GM23338 (cell line): ENCODE measurements at regions not wholly inside any gene's neighbourhood (a gene's known extent, or its start where the extent isn't known, plus 50 kb on each side); places are given as distances from the start of the nearest gene placed in this dataset.

Experiments used
- ATAC-seq: fragments of 200-7000 bp; cut with Tn5 transposase; 3 replicates; pipeline ENCODE4 v1.9.1; 2020
- DNase-seq: peaks from one replicate; pipeline ENCODE4 v3.0.0-alpha.2; 2015; ENCODE audit warnings: low spot score
- H2AFZ ChIP-seq: fragments of 200-600 bp; sonication (generic); 2 replicates; pipeline ENCODE4 v1.8.0; 2016; ENCODE audit warnings: antibody characterized with exemption, mild to moderate bottlenecking, moderate library complexity
- H3F3A ChIP-seq: fragments of 200-600 bp; sonication (generic); replicated peaks from 2 replicates; pipeline ENCODE4 v1.8.0; 2017; ENCODE audit warnings: antibody characterized with exemption, mixed run types, low read depth
- H3K27ac ChIP-seq: fragments of 200-600 bp; sonication (generic); 2 replicates; pipeline ENCODE4 v1.6.1; 2016; ENCODE audit warnings: low read depth
- H3K27me3 ChIP-seq: fragments of 200-600 bp; sonication (generic); 2 replicates; pipeline ENCODE4 v1.8.0; 2016; ENCODE audit warnings: mild to moderate bottlenecking, mixed run types, moderate library complexity; ENCODE audit not compliant: insufficient read depth
- H3K36me3 ChIP-seq: fragments of 200-600 bp; sonication (generic); 2 replicates; pipeline ENCODE4 v1.8.0; 2016; ENCODE audit warnings: mild to moderate bottlenecking; ENCODE audit not compliant: insufficient read depth
- H3K4me1 ChIP-seq: fragments of 200-600 bp; sonication (generic); 2 replicates; pipeline ENCODE4 v1.8.0; 2016; ENCODE audit warnings: mild to moderate bottlenecking, moderate library complexity; ENCODE audit not compliant: insufficient read depth
- H3K4me2 ChIP-seq: fragments of 200-600 bp; sonication (generic); 2 replicates; pipeline ENCODE4 v1.7.1; 2017; ENCODE audit warnings: mixed run types
- H3K4me3 ChIP-seq: fragments of 200-600 bp; sonication (generic); 2 replicates; pipeline ENCODE4 v1.6.1; 2016; ENCODE audit warnings: mixed run types
- H3K79me2 ChIP-seq: fragments of 200-600 bp; sonication (generic); replicated peaks from 2 replicates; pipeline ENCODE4 v1.8.0; 2017; ENCODE audit warnings: mild to moderate bottlenecking; ENCODE audit not compliant: insufficient read depth
- H3K9me2 ChIP-seq: fragments of 200-600 bp; sonication (generic); 2 replicates; pipeline ENCODE4 v1.8.0; 2017; ENCODE audit not compliant: insufficient read depth
- H4K20me1 ChIP-seq: fragments of 200-600 bp; sonication (generic); replicated peaks from 2 replicates; pipeline ENCODE4 v1.8.0; 2017; ENCODE audit warnings: mild to moderate bottlenecking; ENCODE audit not compliant: insufficient read depth
- H3K27ac Mint-ChIP-seq: 2 replicates; pipeline ENCODE4 v1.8.0; 2020; ENCODE audit warnings: inconsistent platforms, mild to moderate bottlenecking, moderate library complexity, mixed read lengths
- H3K27me3 Mint-ChIP-seq: 3 replicates; pipeline ENCODE4 v1.8.0; 2022; ENCODE audit warnings: low read depth, mild to moderate bottlenecking, moderate library complexity, mixed read lengths, inconsistent platforms; ENCODE audit not compliant: insufficient read depth, poor library complexity
- H3K36me3 Mint-ChIP-seq: 3 replicates; pipeline ENCODE4 v1.8.0; 2021; ENCODE audit warnings: low read depth, mild to moderate bottlenecking, inconsistent platforms, moderate library complexity, mixed read lengths
- H3K4me1 Mint-ChIP-seq: 3 replicates; pipeline ENCODE4 v1.8.0; 2020; ENCODE audit warnings: mild to moderate bottlenecking, inconsistent platforms, mixed read lengths
- H3K4me3 Mint-ChIP-seq: 3 replicates; pipeline ENCODE4 v1.8.0; 2021; ENCODE audit warnings: moderate library complexity, mild to moderate bottlenecking, inconsistent platforms, mixed read lengths
- H3K9me3 Mint-ChIP-seq: 3 replicates; pipeline ENCODE4 v1.8.0; 2020; ENCODE audit warnings: moderate library complexity, mild to moderate bottlenecking, inconsistent platforms, mixed read lengths
- CREB1 ChIP-seq: fragments of 250-450 bp; sonication (Bioruptor Pico); IDR thresholded peaks from 2 replicates; pipeline ENCODE4 v1.5.0; 2020; ENCODE audit warnings: low read depth, mild to moderate bottlenecking, moderate library complexity
- STAT1 ChIP-seq: IDR thresholded peaks from one replicate; pipeline ENCODE4 v1.6.1; 2016; ENCODE audit warnings: antibody characterized with exemption; ENCODE audit not compliant: unreplicated experiment
- ZNF114 ChIP-seq: fragments of 250-450 bp; sonication (Bioruptor Pico); IDR thresholded peaks from 2 replicates; pipeline ENCODE4 v1.5.0; 2020; ENCODE audit warnings: mild to moderate bottlenecking, moderate library complexity
- TF ChIP-seq, protein P1 (sequence below): fragments of 250-450 bp; sonication (Bioruptor Pico); IDR thresholded peaks from 2 replicates; pipeline ENCODE4 v1.5.0; 2020; ENCODE audit warnings: mild to moderate bottlenecking, moderate library complexity
- TF ChIP-seq, protein P2 (sequence below): IDR thresholded peaks from 2 replicates; pipeline ENCODE4 v1.6.1; 2016; ENCODE audit warnings: antibody characterized with exemption

DNA sequence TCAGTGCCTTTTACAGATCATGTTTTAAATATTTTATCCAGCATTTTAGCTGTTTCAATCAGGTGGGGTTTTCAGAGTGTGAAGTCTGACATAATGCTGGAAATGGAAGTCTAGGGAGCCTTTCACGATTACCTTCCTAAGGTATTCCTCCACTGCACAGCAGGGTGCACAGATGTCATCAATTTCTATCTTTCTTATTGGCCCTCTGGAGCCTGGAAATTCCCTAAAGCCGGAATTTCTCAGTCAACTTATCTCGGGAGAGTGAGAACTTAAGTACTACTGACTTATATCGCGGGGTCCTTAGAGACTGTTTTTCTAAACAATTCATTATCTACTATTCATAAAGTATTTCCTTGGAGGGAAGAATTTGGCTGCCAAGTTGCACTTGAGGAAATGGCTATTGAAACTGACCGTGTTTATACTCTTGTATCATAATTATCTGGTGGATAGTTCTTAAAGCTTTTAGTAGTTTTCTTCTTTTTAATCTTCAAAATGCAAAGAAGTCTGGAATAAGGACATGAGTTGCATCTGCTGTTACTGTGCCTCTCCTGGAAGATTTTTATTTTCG lies 311.8 kb upstream of the B3GALT2 start (continued):
- TF ChIP-seq, protein P1, sequence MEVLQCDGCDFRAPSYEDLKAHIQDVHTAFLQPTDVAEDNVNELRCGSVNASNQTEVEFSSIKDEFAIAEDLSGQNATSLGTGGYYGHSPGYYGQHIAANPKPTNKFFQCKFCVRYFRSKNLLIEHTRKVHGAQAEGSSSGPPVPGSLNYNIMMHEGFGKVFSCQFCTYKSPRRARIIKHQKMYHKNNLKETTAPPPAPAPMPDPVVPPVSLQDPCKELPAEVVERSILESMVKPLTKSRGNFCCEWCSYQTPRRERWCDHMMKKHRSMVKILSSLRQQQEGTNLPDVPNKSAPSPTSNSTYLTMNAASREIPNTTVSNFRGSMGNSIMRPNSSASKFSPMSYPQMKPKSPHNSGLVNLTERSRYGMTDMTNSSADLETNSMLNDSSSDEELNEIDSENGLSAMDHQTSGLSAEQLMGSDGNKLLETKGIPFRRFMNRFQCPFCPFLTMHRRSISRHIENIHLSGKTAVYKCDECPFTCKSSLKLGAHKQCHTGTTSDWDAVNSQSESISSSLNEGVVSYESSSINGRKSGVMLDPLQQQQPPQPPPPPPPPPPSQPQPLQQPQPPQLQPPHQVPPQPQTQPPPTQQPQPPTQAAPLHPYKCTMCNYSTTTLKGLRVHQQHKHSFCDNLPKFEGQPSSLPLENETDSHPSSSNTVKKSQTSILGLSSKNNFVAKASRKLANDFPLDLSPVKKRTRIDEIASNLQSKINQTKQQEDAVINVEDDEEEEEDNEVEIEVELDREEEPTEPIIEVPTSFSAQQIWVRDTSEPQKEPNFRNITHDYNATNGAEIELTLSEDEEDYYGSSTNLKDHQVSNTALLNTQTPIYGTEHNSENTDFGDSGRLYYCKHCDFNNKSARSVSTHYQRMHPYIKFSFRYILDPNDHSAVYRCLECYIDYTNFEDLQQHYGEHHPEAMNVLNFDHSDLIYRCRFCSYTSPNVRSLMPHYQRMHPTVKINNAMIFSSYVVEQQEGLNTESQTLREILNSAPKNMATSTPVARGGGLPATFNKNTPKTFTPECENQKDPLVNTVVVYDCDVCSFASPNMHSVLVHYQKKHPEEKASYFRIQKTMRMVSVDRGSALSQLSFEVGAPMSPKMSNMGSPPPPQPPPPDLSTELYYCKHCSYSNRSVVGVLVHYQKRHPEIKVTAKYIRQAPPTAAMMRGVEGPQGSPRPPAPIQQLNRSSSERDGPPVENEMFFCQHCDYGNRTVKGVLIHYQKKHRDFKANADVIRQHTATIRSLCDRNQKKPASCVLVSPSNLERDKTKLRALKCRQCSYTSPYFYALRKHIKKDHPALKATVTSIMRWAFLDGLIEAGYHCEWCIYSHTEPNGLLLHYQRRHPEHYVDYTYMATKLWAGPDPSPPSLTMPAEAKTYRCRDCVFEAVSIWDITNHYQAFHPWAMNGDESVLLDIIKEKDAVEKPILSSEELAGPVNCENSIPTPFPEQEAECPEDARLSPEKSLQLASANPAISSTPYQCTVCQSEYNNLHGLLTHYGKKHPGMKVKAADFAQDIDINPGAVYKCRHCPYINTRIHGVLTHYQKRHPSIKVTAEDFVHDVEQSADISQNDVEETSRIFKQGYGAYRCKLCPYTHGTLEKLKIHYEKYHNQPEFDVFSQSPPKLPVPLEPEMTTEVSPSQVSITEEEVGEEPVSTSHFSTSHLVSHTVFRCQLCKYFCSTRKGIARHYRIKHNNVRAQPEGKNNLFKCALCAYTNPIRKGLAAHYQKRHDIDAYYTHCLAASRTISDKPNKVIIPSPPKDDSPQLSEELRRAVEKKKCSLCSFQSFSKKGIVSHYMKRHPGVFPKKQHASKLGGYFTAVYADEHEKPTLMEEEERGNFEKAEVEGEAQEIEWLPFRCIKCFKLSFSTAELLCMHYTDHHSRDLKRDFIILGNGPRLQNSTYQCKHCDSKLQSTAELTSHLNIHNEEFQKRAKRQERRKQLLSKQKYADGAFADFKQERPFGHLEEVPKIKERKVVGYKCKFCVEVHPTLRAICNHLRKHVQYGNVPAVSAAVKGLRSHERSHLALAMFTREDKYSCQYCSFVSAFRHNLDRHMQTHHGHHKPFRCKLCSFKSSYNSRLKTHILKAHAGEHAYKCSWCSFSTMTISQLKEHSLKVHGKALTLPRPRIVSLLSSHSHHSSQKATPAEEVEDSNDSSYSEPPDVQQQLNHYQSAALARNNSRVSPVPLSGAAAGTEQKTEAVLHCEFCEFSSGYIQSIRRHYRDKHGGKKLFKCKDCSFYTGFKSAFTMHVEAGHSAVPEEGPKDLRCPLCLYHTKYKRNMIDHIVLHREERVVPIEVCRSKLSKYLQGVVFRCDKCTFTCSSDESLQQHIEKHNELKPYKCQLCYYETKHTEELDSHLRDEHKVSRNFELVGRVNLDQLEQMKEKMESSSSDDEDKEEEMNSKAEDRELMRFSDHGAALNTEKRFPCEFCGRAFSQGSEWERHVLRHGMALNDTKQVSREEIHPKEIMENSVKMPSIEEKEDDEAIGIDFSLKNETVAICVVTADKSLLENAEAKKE (CRISPR knock-in tag): no peak
- TF ChIP-seq, protein P2, sequence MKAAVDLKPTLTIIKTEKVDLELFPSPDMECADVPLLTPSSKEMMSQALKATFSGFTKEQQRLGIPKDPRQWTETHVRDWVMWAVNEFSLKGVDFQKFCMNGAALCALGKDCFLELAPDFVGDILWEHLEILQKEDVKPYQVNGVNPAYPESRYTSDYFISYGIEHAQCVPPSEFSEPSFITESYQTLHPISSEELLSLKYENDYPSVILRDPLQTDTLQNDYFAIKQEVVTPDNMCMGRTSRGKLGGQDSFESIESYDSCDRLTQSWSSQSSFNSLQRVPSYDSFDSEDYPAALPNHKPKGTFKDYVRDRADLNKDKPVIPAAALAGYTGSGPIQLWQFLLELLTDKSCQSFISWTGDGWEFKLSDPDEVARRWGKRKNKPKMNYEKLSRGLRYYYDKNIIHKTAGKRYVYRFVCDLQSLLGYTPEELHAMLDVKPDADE: no peak
- TF ChIP-seq STAT1 (no peak), CREB1 (CRISPR knock-in tag) (no peak), ZNF114 (CRISPR knock-in tag) (no peak)

DNA sequence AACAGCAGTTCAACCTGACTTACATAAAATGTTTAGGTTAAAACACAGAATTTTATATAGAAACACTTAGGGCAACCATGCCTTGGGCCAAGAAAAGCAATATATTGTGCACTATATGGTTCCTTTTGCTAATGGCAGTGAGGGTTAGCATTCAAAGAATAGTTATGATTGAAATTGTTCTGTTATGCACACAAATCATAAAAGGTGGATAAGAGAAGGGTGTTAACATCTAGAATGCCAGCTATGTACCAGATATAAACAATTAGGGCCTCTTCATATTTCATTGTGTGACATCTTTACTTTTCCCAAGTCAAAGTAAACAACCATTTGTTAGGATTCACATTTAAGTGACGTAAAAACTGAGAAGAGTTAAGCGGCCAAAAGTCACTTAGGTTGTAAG lies 308.0 kb upstream of the B3GALT2 start:
- Histone ChIP-seq H3K27ac (no peak overlapping the region), H3K9me2 (peaks cover 5% of the 10 kb centered on the region; the same call in 1 of the 2 replicates), H3K79me2 (no peaks in the 10 kb centered on the region), H3K4me3 (no peak overlapping the region), H3K4me2 (no peak overlapping the region), H2AFZ (no peak overlapping the region), H3F3A (no peaks in the 10 kb centered on the region), H3K4me1 (no peaks in the 10 kb centered on the region), H3K36me3 (no peaks in the 10 kb centered on the region), H3K27me3 (no peaks in the 10 kb centered on the region), H4K20me1 (no peaks in the 10 kb centered on the region)
- Mint-ChIP-seq H3K9me3 (no peaks in the 10 kb centered on the region; the same call in 2 of the 3 replicates), H3K27me3 (no peaks in the 10 kb centered on the region), H3K4me1 (no peaks in the 10 kb centered on the region), H3K36me3 (no peaks in the 10 kb centered on the region), H3K27ac (no peak overlapping the region), H3K4me3 (no peak overlapping the region)
- no peak for ATAC-seq
- TF ChIP-seq, protein P1 (CRISPR knock-in tag): no peak
- no peak for DNase-seq
